ENCODE measurements at regions not wholly inside any gene's neighbourhood (a gene's known extent, or its start where the extent isn't known, plus 50 kb on each side); places are given as distances from the start of the nearest gene placed in this dataset.

DNA sequence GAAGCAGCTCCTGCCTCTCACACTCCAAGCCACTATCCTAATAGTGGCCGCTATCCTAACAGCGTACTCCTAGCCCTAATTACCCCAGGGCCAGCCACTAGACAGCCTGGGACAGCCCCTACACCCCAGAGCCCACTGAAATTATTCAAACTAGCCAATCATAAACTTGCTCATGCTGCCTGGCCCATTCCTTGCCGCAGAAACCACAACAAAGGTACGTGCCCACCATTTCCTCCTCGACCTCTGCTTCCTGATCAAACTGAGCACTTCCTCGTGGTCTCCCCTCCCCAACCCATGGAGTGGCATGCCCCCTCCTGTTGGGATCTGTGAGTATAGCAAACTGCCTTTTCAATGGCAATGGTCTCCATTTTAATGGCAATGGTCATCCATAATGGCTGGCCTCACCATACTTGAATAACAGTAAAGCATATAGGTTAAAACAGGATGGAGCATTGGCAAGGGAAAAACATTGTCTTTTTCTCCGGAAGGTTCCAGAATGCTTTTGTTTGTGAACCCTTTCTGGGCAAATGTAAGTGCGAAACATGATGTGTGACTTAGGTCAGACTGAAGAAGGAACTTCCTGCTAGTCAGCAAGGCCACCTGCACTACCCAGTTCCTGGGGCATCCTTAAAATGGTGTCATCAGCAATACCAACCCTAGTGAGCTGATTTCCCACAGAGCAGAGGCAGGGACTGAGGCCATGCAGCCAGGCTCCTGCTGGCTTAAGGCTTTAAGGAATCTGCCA, 107.1 kb upstream of the ATP6AP2 start:
- TF ChIP-seq POLR2A (IDR thresholded peaks at IDR 0.05; ENCODE audit: low read depth) (no peak), POLR2AphosphoS5 (IDR thresholded peaks at IDR 0.05) (no peak), CTCF (IDR thresholded peaks at IDR 0.05) (no peak)

Measured in esophagus muscularis mucosa (tissue), 3 donors.